ENCODE measurements at regions not wholly inside any gene's neighbourhood (a gene's known extent, or its start where the extent isn't known, plus 50 kb on each side); places are given as distances from the start of the nearest gene placed in this dataset.
"Not testable (repeated sequence)": the region's sequence is repeated elsewhere in the genome, so short reads cannot be mapped to it uniquely, and the experiment has no call there.

- no peak for DNase-seq
- Histone ChIP-seq H3K27ac (ENCODE audit: low read length) (no peak overlapping the region), H3K4me3 (ENCODE audit: low read length) (no peak overlapping the region), H3K36me3 (ENCODE audit: control insufficient read depth, insufficient read depth, low read length) (no peaks in the 10 kb centered on the region), H3K9me3 (replicated peaks; ENCODE audit: control insufficient read depth, low read depth, low read length) (no peaks in the 10 kb centered on the region), H3K27me3 (ENCODE audit: control insufficient read depth, insufficient read depth, low read length) (no peaks in the 10 kb centered on the region), H3K4me1 (ENCODE audit: control insufficient read depth, insufficient read depth, low read length) (peaks cover 14% of the 10 kb centered on the region)
- WGBS (ENCODE audit: insufficient coverage): 69% methylated on average over 18 of the region's 25 CpGs
Observed at GRCh38 chr5:1961952-1962595, 79.3 kb upstream of the IRX4 start.

DNA sequence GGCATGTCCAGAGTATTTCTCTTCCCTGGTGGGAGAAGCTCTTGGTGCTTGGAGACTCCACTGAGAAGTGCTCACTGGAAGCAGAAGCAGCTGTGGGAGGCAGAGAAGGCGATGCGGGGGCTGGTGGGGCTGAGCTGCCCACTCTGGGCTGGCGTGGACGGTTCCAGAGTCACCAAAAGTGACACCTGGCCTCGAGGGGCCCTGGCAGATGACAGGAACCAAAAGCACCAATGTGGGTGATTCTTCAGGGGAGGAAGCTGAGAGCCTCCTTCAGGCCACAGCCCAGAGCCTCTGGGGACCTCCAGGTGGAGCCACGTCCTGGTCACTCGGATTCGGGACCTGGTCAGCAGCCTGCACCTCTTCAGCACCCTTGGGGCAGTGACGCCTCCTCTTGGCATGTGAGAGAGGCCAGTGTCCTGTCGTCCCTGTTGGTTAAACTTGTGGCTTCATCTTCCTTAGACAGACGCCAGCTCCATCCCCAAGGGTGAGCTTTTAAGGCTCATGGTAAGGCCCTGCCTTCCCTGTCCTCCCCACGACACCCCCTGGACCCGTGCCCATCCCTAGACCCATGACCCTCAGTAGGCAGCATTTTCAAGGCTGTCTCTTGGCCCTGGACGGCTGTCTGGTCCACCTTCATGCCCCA is 78.7 kb upstream of the IRX4 start:
- DNase-seq: no peak
- Histone ChIP-seq H3K27me3 (ENCODE audit: control insufficient read depth, insufficient read depth, low read length) (no peaks in the 10 kb centered on the region), H3K4me1 (ENCODE audit: control insufficient read depth, insufficient read depth, low read length) (peaks cover 12% of the 10 kb centered on the region), H3K27ac (ENCODE audit: low read length) (no peak overlapping the region), H3K36me3 (ENCODE audit: control insufficient read depth, insufficient read depth, low read length) (no peaks in the 10 kb centered on the region), H3K9me3 (replicated peaks; ENCODE audit: control insufficient read depth, low read depth, low read length) (no peaks in the 10 kb centered on the region), H3K4me3 (ENCODE audit: low read length) (no peak overlapping the region)
- 88% methylated on average over 11 of the region's 14 CpGs for WGBS (ENCODE audit: insufficient coverage)

- peaks cover 6% of the 10 kb centered on the region for H3K4me1 ChIP-seq (ENCODE audit: control insufficient read depth, insufficient read depth, low read length)
- DNase-seq: no peak
- no peak overlapping the region for H3K4me3 ChIP-seq (ENCODE audit: low read length)
- H3K27me3 ChIP-seq (ENCODE audit: control insufficient read depth, insufficient read depth, low read length): no peaks in the 10 kb centered on the region
- no peak overlapping the region for H3K27ac ChIP-seq (ENCODE audit: low read length)
- no peaks in the 10 kb centered on the region for H3K36me3 ChIP-seq (ENCODE audit: control insufficient read depth, insufficient read depth, low read length)
- 100% methylated on average over 4 of the region's 8 CpGs for WGBS (ENCODE audit: insufficient coverage)
- no peaks in the 10 kb centered on the region for H3K9me3 ChIP-seq (replicated peaks; ENCODE audit: control insufficient read depth, low read depth, low read length)
Observed at GRCh38 chr5:1960595-1961303, 78.0 kb upstream of the IRX4 start.

GRCh38 chr5:1959725-1960581 is 77.2 kb upstream of the IRX4 start:
- WGBS (ENCODE audit: insufficient coverage): 67% methylated on average over 25 of the region's 27 CpGs
- Histone ChIP-seq H3K36me3 (ENCODE audit: control insufficient read depth, insufficient read depth, low read length) (no peaks in the 10 kb centered on the region), H3K9me3 (replicated peaks; ENCODE audit: control insufficient read depth, low read depth, low read length) (no peaks in the 10 kb centered on the region), H3K27ac (ENCODE audit: low read length) (no peak overlapping the region), H3K4me3 (ENCODE audit: low read length) (no peak overlapping the region), H3K4me1 (ENCODE audit: control insufficient read depth, insufficient read depth, low read length) (no peaks in the 10 kb centered on the region), H3K27me3 (ENCODE audit: control insufficient read depth, insufficient read depth, low read length) (no peaks in the 10 kb centered on the region)
- no peak for DNase-seq

GRCh38 chr5:1959231-1959630 is 76.5 kb upstream of the IRX4 start:
- H3K27me3 ChIP-seq (ENCODE audit: control insufficient read depth, insufficient read depth, low read length): no peaks in the 10 kb centered on the region
- no peaks in the 10 kb centered on the region for H3K36me3 ChIP-seq (ENCODE audit: control insufficient read depth, insufficient read depth, low read length)
- WGBS (ENCODE audit: insufficient coverage): 62% methylated on average over 3 of the region's 7 CpGs
- H3K27ac ChIP-seq (ENCODE audit: low read length): no peak overlapping the region
- H3K4me1 ChIP-seq (ENCODE audit: control insufficient read depth, insufficient read depth, low read length): no peaks in the 10 kb centered on the region
- H3K9me3 ChIP-seq (replicated peaks; ENCODE audit: control insufficient read depth, low read depth, low read length): no peaks in the 10 kb centered on the region
- DNase-seq: no peak
- H3K4me3 ChIP-seq (ENCODE audit: low read length): no peak overlapping the region

GRCh38 chr5:1958211-1959010 is 75.7 kb upstream of the IRX4 start:
- H3K4me3 ChIP-seq (ENCODE audit: low read length): no peak overlapping the region
- H3K27me3 ChIP-seq (ENCODE audit: control insufficient read depth, insufficient read depth, low read length): no peaks in the 10 kb centered on the region
- H3K4me1 ChIP-seq (ENCODE audit: control insufficient read depth, insufficient read depth, low read length): no peaks in the 10 kb centered on the region
- H3K27ac ChIP-seq (ENCODE audit: low read length): no peak overlapping the region
- no peaks in the 10 kb centered on the region for H3K9me3 ChIP-seq (replicated peaks; ENCODE audit: control insufficient read depth, low read depth, low read length)
- DNase-seq: no peak
- H3K36me3 ChIP-seq (ENCODE audit: control insufficient read depth, insufficient read depth, low read length): no peaks in the 10 kb centered on the region
- WGBS (ENCODE audit: insufficient coverage): 92% methylated on average over 13 of the region's 17 CpGs

DNA sequence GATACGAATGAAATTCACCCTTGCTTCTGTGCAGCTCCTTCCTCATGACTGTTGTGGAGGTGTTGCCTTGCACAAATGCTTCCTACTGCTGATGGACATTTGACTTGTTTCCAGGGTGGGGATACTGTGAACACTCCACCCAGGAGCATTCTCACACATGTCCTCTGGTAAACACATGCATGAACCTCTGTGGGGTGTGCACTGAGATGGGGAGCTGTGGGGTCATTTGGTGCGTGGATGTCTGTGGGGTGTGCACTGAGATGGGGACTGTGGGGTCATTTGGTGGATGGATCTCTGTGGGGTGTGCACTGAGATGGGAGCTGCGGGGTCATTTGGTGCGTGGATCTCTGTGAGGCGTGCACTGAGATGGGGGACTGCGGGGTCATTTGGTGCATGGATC is 72.9 kb upstream of the IRX4 start:
- no peak overlapping the region for H3K27ac ChIP-seq (ENCODE audit: low read length)
- H3K27me3 ChIP-seq (ENCODE audit: control insufficient read depth, insufficient read depth, low read length): peaks cover 4% of the 10 kb centered on the region
- H3K4me3 ChIP-seq (ENCODE audit: low read length): no peak overlapping the region
- no peak for DNase-seq
- H3K36me3 ChIP-seq (ENCODE audit: control insufficient read depth, insufficient read depth, low read length): no peaks in the 10 kb centered on the region
- H3K9me3 ChIP-seq (replicated peaks; ENCODE audit: control insufficient read depth, low read depth, low read length): no peaks in the 10 kb centered on the region
- WGBS (ENCODE audit: insufficient coverage): 88% methylated on average over 5 of the region's 6 CpGs
- H3K4me1 ChIP-seq (ENCODE audit: control insufficient read depth, insufficient read depth, low read length): no peaks in the 10 kb centered on the region

GRCh38 chr5:1953710-1954109 is 71.0 kb upstream of the IRX4 start:
- H3K36me3 ChIP-seq (ENCODE audit: control insufficient read depth, insufficient read depth, low read length); DNase-seq; H3K27ac ChIP-seq (ENCODE audit: low read length); H3K27me3 ChIP-seq (ENCODE audit: control insufficient read depth, insufficient read depth, low read length); H3K4me3 ChIP-seq (ENCODE audit: low read length); H3K9me3 ChIP-seq (replicated peaks; ENCODE audit: control insufficient read depth, low read depth, low read length): not testable (repeated sequence)
- peaks cover 14% of the 10 kb centered on the region for H3K4me1 ChIP-seq (ENCODE audit: control insufficient read depth, insufficient read depth, low read length)
- 90% methylated on average over 5 of the region's 5 CpGs for WGBS (ENCODE audit: insufficient coverage)

DNA sequence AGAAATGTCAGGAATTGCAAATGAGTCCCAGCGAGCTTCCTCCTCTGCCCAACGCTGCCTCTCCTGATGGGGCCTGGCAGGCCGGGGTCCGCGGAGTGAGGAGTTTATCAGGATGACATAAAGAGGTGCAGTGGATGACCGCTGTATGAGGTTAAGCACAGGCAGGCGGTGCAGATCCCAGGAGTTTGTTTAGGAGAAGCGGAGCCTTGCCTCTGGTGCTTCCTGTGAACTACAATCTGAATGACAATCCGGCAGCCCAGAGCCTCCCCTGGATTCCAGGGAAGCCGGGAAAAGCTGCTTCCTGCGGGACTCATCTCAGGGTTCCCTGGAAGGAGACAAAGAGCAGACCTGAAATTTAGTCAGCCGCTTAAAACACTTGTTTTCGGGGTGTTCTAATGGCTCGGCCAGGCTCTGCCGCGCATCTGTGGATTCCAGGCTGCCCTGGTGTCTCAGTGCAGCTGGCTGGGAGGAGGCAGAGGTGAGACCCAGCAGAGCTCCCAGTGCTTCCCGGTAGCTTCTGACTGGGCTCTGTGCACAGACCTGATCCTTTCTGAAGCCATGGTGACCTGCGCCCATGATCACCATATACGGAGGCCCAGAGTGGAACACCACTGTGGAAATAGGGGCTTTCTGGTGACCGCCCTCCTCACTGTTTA is 69.8 kb upstream of the IRX4 start:
- no peak for DNase-seq
- Histone ChIP-seq H3K36me3 (ENCODE audit: control insufficient read depth, insufficient read depth, low read length) (no peaks in the 10 kb centered on the region), H3K27me3 (ENCODE audit: control insufficient read depth, insufficient read depth, low read length) (peaks cover 4% of the 10 kb centered on the region), H3K4me3 (ENCODE audit: low read length) (no peak overlapping the region), H3K4me1 (ENCODE audit: control insufficient read depth, insufficient read depth, low read length) (peaks cover 15% of the 10 kb centered on the region), H3K9me3 (replicated peaks; ENCODE audit: control insufficient read depth, low read depth, low read length) (no peaks in the 10 kb centered on the region), H3K27ac (ENCODE audit: low read length) (no peak overlapping the region)
- WGBS (ENCODE audit: insufficient coverage): 17% methylated on average over 15 of the region's 20 CpGs
